ENCODE measurements at regions not wholly inside any gene's neighbourhood (a gene's known extent, or its start where the extent isn't known, plus 50 kb on each side); places are given as distances from the start of the nearest gene placed in this dataset.
"Not testable (repeated sequence)": the region's sequence is repeated elsewhere in the genome, so short reads cannot be mapped to it uniquely, and the experiment has no call there.

- no peak for DNase-seq
These were observed 649.7 kb upstream of the GJE1 start for GRCh38 chr6:141482796-141483597.

GRCh38 chr6:141475259-141475658, 657.5 kb upstream of the GJE1 start:
- DNase-seq, result no peak

- no peak for DNase-seq
These were observed 660.4 kb upstream of the GJE1 start for GRCh38 chr6:141472162-141472928.

- DNase-seq, result no peak
These were observed 661.9 kb upstream of the GJE1 start for GRCh38 chr6:141470810-141471209.

- no peak for DNase-seq
These were observed 664.8 kb upstream of the GJE1 start for GRCh38 chr6:141467881-141468280.

- no peak for DNase-seq
These were observed 665.7 kb upstream of the GJE1 start for GRCh38 chr6:141467041-141467440.

- no peak for DNase-seq
These were observed 667.8 kb upstream of the GJE1 start for GRCh38 chr6:141464896-141465295.

- DNase-seq, result no peak
These were observed 668.2 kb upstream of the GJE1 start for GRCh38 chr6:141464490-141464889.

GRCh38 chr6:141463237-141463977, 669.3 kb upstream of the GJE1 start:
- no peak for DNase-seq

GRCh38 chr6:141460743-141461484, 671.8 kb upstream of the GJE1 start:
- DNase-seq, result no peak

- not testable (repeated sequence) for DNase-seq
These were observed 672.5 kb upstream of the GJE1 start for GRCh38 chr6:141460245-141460644.

GRCh38 chr6:141457984-141458383, 674.7 kb upstream of the GJE1 start:
- not testable (repeated sequence) for DNase-seq

GRCh38 chr6:141452354-141452686, 680.4 kb upstream of the GJE1 start:
- no peak for DNase-seq

GRCh38 chr6:141451511-141452353, 681.0 kb upstream of the GJE1 start:
- DNase-seq, result no peak

GRCh38 chr6:141451181-141451510, 681.6 kb upstream of the GJE1 start:
- DNase-seq, result no peak

- DNase-seq, result no peak
These were observed 686.6 kb upstream of the GJE1 start for GRCh38 chr6:141445928-141446628.

- DNase-seq, result no peak
These were observed 688.9 kb upstream of the GJE1 start for GRCh38 chr6:141443668-141444289.

- DNase-seq, result no peak
These were observed 689.7 kb upstream of the GJE1 start for GRCh38 chr6:141443032-141443431.

GRCh38 chr6:141439513-141439912, 693.2 kb upstream of the GJE1 start:
- DNase-seq, result no peak

- DNase-seq, result no peak
These were observed 695.0 kb upstream of the GJE1 start for GRCh38 chr6:141437685-141438084.

- no peak for DNase-seq
These were observed 695.7 kb upstream of the GJE1 start for GRCh38 chr6:141437011-141437410.
